Posterior vena cava (tissue), 2 donors: ENCODE measurements at regions not wholly inside any gene's neighbourhood (a gene's known extent, or its start where the extent isn't known, plus 50 kb on each side); places are given as distances from the start of the nearest gene placed in this dataset.

Source experiments
- DNase-seq: peaks from one replicate; pipeline ENCODE4 v3.0.0-alpha.2; 2020; ENCODE audit warnings: low spot score
- intact Hi-C, 2 donors: fragments of 100-400 bp; cut with DNase I; formaldehyde crosslinking; loops; one replicate each; pipeline versions ENCODE4 v1.14.1 to v1.14.2; 2022 to 2023
- donor health status: DM: yes; HTN: yes; CAD: no.
- donor health status: DM: yes; HTN: yes; CAD: no.

DNA sequence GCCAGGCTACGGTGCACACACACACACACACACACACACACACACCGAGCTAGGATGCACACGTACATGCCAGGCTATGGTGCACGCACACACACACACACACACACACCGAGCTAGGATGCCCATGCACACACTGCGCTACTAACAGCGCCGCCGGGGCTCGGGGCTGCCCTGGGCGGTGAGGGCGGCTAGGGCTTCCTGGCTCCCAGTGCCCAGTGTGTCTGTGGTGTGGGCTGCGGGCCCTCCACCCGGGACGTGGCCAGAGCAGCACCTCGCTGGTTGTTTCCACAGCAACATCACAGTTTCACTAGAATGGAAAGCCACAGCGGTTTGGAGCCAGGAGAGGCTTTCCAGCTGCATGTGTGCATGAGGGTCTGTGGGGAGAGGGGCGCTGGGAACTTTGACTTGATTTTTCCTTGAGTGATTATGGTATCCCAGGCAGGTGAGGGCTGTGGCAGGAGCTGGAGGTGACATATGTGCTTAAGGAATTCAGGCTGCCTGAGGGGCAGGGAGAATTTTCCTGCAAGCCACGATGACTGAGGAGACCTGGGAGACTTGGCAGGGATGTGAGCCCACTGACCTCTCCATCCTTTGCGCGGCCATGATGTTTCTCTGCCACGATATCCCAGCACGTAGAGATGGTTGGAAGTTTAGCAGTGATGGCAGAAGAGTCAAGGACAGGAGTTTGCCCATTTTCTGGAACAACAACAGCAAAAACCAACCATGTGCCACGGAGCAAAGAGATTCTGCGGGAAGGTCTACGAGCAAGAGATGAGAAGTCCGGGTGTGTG is 195.9 kb downstream of the SNX19 start:
- intact Hi-C loops, result no loop called here
- DNase-seq, result no peak

DNA sequence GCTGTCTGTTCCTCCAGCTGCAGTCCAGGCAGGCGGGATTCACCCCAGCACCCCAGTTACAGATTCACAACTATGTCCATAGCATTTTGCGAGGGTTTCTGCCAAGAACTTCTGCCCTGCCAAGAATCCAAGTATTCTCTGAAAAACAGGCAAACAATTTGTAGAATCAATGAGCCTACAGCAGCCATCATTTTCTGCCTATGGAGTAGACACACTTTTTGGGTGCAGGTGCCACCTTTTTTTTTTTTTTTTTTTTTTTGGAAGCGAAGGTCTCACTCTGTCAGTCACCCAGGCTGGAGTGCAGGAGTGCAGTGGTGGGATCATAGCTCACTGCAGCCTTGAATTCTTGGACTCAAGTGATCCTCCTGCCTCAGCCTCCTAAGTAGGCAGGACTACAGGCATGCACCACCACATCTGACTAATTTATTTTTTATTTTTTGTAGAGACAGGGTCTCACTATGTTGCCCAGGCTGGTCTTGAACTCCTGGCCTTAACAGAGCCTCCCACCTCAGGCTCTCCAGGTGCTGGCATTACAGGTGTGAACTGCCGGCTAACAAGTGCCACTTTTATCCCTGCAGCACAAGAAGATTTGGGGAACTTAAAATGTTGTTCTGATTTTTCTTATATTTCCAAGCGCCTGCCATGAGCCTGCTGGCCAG is 195.1 kb downstream of the SNX19 start:
- DNase-seq, result no peak
- intact Hi-C loops, result no loop called here

DNA sequence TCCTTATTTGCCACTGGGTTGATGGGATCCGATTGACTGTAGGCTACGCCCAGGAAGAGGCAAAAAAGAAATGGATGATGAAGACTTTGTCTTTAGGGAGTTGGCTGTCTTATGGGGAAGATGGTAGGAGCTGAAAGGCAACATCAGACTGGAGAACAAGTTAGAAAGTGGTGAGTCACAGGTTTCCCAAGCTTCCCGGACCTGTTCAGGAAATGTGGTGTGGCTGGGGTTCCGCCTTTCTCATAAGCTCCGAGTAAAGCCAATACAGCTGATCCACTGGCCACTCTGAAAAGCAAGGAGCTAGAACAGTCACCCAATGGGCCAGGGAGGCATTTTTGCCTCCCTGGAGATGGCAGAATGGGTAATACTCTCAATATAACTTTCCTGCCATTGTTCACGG is 194.5 kb downstream of the SNX19 start:
- DNase-seq, result no peak
- intact Hi-C loops, result no loop called here

- intact Hi-C loops, result no loop called here
- DNase-seq, result no peak
These were observed 193.9 kb downstream of the SNX19 start for GRCh38 chr11:130722401-130722800.

- DNase-seq, result no peak
- intact Hi-C loops, result no loop called here
These were observed 190.7 kb downstream of the SNX19 start for GRCh38 chr11:130725421-130726233.

DNA sequence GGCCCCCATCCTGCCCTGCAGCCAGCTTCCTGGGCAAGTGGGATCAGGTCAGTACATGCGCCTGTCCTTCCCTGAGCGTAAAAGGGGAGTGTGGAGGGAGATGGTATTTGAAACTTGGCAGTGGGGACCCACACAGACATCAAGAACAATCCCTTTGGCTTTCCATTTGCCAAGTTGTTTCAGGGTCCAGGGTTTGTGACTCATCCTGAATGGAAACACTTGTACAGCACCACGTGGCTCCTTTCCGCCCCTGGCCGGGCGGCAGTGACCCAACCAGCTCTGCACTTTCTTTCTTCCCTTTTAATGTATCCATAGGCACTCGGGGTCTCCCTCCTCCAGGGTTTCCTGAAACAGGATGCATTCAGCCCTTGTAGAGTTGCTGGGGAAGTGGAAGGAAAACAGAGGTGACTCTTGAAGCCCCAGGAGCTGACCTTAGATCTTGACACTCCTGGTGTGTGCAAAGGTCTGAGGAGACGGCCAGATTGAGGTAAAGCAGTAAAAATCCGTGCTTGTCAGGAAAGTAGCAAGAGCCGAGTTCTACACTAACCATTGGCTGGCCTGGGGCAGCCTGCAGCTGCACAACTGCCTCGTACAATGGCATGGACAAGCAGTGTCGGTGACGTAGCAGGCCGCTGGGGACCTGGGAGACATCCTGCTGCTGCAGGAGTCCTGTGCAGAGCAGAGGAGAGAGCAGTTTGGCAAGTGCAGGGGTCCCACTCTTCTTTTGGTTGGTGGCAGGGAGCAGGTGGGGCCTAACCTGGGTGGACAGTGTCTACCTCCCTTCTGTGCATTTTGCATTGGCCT is 189.8 kb downstream of the SNX19 start:
- no peak for DNase-seq
- intact Hi-C loops, result no loop called here

GRCh38 chr11:130727157-130728119 is 188.8 kb downstream of the SNX19 start:
- intact Hi-C loops, result no loop called here
- DNase-seq, result no peak

DNA sequence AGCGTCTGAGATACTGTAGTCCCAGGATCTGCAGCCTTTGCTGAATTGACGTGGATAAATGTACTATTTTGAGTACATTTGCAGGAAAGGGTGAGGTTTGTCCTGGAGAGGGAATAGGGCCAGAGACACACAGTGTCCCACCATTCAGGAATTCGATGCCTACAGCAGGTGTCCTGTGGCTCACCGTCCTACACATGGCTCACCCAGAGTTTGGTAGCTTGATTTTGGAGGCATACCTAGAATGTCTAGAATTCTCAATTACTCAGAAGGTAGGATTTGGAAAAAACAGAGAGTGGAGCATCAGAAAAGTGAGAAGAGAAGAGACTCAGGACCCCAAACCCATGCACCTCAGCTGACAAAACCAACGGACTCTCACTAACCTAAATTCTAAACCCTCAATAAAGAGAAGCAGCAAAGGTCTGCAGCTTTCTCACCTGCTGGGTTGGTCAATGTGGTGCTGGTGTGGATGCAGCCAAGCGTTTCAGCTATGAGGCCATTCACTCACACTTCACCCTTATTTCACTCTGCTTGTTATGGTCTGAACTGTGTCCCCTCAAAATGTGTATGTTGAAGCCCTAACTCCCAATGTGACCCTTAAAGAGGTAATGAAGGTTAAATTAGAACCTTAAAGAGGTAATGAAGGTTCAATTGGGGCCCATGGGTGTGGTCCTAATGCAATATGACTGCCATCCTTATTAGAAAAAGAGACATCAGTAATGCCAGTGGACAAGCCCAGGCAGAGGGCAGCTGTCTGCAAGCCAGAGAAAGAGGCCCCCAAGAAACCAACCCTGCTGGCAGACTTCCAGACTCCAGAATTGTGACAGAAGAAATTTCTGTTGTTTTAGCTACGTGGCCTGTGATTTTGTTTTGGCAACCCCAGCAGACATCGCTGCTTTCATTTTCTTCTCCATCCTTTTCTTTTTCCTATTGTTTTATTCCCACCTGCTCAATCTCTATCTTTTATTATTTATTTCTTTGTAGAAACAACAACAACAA is 187.8 kb downstream of the SNX19 start:
- intact Hi-C loops, result no loop called here
- no peak for DNase-seq

GRCh38 chr11:130729193-130729592 is 187.1 kb downstream of the SNX19 start:
- intact Hi-C loops, result no loop called here
- DNase-seq, result no peak

DNA sequence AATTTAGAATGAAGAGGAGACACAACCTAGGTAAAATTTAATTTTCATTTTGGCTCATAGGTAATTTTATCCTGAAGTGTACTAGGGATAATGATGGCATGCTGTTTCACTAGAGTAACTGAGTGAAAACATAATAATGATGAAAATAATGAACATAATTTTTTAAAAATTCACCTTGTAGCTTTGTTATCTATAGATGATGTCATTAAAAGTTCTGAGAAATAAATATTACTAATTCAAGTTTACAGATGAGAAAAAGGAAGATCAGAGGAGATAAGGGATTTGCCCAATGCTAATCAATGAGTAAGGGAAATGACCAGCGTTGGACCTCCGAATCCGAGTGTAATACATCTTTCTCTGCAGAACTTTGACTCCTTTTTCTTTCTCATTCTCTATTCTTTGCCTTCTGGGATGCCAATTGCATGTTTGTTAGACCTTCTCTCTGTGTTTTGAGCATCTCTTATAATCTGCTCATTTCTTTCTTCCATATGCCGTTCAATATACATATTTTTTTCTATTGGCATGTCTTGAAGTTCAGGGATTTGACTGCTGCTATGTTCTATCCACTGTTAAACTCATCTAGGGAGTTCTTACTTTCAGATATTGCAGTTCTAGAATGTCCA is 186.5 kb downstream of the SNX19 start:
- DNase-seq, result no peak
- intact Hi-C loops, result no loop called here

GRCh38 chr11:130731401-130731800 is 184.9 kb downstream of the SNX19 start:
- DNase-seq, result no peak
- intact Hi-C loops, result no loop called here

DNA sequence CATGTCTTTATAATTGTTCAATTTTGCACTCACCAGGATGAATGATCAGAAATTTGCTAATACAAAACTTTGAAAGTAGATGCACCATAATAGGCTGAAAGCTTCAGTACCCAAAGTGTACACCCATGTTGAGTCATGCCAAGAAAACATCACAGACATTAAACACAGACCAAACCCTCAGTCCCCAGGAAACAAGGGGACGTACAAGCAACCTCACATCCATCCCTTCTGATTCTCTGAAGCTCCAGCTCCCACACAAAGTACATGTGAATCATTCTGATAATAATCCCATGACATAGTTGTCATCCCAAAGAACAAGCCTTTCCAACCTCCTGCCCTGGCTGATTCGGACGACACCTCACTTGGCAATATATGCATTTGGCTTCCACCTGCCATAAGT is 183.8 kb downstream of the SNX19 start:
- intact Hi-C loops, result no loop called here
- DNase-seq, result no peak

DNA sequence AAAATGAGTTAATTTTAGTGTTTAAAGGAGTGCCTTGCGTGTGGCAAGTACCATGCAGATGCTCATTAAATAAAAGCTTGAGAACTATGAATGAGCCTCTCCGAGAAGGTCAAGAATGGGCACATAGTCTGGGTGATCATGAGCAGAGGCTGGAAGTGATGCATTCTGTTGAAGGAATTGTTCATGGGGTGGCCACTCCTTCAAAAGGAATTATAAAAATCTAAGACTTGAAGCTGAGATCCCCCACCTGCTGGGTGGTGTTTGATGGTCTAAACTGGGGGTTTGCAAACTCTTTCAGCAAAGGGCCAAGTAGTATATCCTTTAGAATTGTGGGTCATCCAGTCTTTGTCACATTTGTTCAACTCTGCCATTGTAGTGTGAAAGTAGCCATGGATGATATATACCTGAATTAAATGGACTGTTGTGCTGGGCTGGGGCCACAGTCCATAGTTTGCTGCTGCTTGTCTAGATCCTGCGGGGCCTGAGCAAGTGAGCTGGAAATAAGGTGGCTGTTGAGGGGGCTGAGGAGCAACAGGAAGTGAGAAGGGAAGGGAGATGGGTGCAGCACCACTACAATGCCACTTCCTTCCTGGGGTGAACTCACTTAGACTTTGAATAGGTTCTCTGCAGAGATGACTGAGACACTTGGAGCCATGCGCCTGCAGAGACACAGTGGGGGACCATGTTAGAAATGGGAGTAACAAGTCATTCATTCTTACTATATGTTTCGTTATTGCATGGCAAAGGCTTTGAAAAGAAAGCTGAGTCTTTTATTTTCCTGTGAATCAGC is 179.0 kb downstream of the SNX19 start:
- DNase-seq, result no peak
- intact Hi-C loops, result no loop called here

DNA sequence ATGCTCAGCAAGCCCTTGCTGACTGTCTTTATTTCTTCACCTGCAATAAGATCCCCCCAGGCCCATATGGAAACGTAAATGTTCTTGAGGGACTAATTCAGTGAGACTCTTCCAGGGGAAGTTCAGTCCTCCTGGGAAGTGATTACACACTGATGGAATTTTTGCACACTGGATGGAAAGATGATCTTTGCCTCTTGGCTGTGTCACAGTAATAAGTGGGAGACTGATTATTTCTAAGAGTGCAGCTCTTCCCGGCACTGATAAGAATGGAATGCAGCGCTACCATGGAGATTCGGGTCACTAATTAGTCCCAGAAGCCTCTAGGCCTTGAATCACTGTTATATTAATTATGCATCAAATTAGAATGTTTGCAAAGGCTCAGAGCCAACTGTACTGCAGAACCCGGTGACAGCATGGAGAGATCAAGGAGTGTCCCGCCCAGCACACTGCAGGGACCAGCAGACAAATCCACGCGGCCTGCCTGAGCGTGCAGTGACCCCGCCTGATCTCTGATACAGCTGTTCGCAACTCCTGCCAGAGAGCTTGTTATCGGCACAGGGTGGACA is 178.3 kb downstream of the SNX19 start:
- peak; percentile 87 for DNase-seq
- intact Hi-C loops, result no loop called here

DNA sequence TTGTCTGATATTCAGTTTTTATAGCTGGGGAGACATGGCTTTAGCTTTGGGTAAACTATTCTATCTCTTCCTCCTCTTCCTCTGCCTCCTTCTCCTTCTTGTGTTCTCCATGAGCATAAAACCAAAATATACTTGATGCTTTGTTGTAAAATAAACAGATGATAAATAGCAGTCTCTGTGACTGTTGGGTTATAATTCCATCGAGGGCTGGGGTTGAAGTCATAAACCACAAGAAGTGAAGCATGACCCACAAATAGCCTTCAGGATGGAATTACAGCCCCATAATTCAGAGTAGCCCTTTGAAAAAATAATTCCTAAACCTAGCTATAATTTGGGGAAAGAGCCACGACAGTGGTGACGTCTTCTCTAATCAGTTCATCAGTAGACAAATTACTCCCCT is 177.7 kb downstream of the SNX19 start:
- no peak for DNase-seq
- intact Hi-C loops, result no loop called here

DNA sequence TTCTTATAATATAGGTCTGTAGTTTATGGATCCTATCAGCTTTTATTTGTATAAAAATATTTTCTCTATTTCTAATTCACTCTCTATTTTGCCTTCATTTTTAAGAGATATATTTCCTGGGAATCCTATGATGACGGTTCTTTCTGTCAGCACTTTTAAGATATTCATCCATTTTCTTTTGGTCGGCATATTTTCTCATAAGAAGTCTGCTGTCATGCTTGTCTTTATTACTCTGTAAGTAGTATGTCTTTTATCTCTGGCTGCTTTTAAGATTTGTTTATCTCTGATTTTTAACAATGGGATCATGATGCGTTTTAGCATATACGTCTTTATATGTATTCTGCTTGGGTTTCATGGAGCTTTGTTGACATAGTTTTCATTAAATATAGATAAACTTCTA is 175.5 kb downstream of the SNX19 start:
- DNase-seq, result no peak
- intact Hi-C loops, result no loop called here
